AG09309 (cell line): ENCODE measurements at regions not wholly inside any gene's neighbourhood (a gene's known extent, or its start where the extent isn't known, plus 50 kb on each side); places are given as distances from the start of the nearest gene placed in this dataset.

ENCODE experiments used
- DNase-seq: peaks from one replicate; pipeline ENCODE4 v3.0.0-alpha.2; 2010; ENCODE audit warnings: low read depth
- H3K4me3 ChIP-seq: 2 replicates; pipeline ENCODE4 v1.5.1; 2011; ENCODE audit warnings: mild to moderate bottlenecking, low read depth, low read length, moderate library complexity; ENCODE audit not compliant: control insufficient read depth
- CTCF ChIP-seq: IDR thresholded peaks from 2 replicates; pipeline ENCODE4 v1.5.1; 2011; ENCODE audit warnings: mild to moderate bottlenecking, low read depth, low read length, inconsistent platforms; ENCODE audit not compliant: insufficient read depth, control insufficient read depth; ENCODE audit errors: missing control alignments

- DNase-seq = no peak
- H3K4me3 ChIP-seq = no peak overlapping the region
- no peak for TF ChIP-seq CTCF
Observed at GRCh38 chr5:108639366-108639765, 108.3 kb upstream of the FER start.

GRCh38 chr5:108638021-108638420 lies 109.7 kb upstream of the FER start:
- DNase-seq = no peak
- TF ChIP-seq CTCF = no peak
- H3K4me3 ChIP-seq = no peak overlapping the region

GRCh38 chr5:108637134-108637533 lies 110.6 kb upstream of the FER start:
- no peak for TF ChIP-seq CTCF
- DNase-seq = no peak
- no peak overlapping the region for H3K4me3 ChIP-seq

GRCh38 chr5:108636135-108636853 lies 111.4 kb upstream of the FER start:
- no peak for TF ChIP-seq CTCF
- no peak overlapping the region for H3K4me3 ChIP-seq
- DNase-seq = no peak

GRCh38 chr5:108634617-108635288 lies 112.9 kb upstream of the FER start:
- DNase-seq = no peak
- H3K4me3 ChIP-seq = no peak overlapping the region
- no peak for TF ChIP-seq CTCF

- no peak for TF ChIP-seq CTCF
- H3K4me3 ChIP-seq = no peak overlapping the region
- DNase-seq = no peak
Observed at GRCh38 chr5:108634010-108634616, 113.6 kb upstream of the FER start.
